ENCODE measurements at regions not wholly inside any gene's neighbourhood (a gene's known extent, or its start where the extent isn't known, plus 50 kb on each side); places are given as distances from the start of the nearest gene placed in this dataset.
A peak's percentile ranks its signal among the peaks of the same experiment; 100 is the strongest.

DNA sequence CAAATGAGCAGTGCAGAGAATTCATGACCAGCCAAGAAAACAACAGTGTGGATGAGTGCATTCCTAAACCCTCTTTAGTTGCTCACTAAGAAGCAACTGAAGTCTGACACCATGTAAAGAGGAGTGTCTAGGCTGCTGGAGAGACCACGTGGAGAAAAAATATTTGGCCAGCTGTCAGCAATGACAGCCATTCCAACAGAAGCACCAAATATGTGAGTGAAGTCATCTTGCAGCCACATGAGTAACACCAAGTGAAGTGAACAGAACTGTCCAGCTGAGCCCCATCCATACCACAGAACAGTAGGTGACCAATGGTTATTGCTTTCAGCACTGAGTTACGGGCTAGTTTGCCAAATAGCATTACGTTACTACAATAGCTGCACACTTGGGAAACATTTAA, 89.4 kb downstream of the TBXT start:
- no peaks in the 10 kb centered on the region for H3K36me3 ChIP-seq (ENCODE audit: control insufficient read depth, insufficient read depth, low read length)
- DNase-seq (ENCODE audit: extremely low read depth, insufficient read length) = no peak
- no peak for TF ChIP-seq CTCF (IDR thresholded peaks at IDR 0.05; ENCODE audit: insufficient read depth, low read length, poor library complexity, severe bottlenecking)
- peaks cover 1% of the 10 kb centered on the region for H3K27me3 ChIP-seq (replicated peaks; ENCODE audit: control insufficient read depth, insufficient read depth, low read length)
- H3K4me3 ChIP-seq (replicated peaks; ENCODE audit: low read depth, low read length) = no peak overlapping the region

DNA sequence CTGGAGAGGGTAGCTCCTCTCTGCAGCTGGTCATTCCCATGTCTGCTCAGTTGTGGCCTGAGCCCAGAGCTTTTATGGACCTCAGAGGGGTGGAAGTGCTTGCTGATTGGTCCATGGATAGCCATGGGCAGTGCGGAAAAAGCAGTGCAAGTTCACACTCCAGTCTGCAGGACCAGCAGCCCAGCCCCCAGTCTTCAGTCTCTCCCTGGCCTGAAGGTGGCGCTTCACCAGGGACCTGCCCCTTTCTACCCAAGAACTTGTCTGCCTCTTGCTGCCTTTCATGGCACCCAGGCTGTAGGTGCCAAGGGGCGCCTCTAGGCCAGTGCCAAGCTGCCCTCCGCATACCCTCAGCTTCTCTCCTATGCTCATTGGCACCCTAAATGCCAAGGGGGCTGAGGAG, 91.0 kb downstream of the TBXT start:
- H3K4me3 ChIP-seq (replicated peaks; ENCODE audit: low read depth, low read length) = no peak overlapping the region
- H3K27me3 ChIP-seq (replicated peaks; ENCODE audit: control insufficient read depth, insufficient read depth, low read length) = peaks cover 1% of the 10 kb centered on the region
- H3K36me3 ChIP-seq (ENCODE audit: control insufficient read depth, insufficient read depth, low read length) = no peaks in the 10 kb centered on the region
- no peak for DNase-seq (ENCODE audit: extremely low read depth, insufficient read length)
- TF ChIP-seq CTCF (IDR thresholded peaks at IDR 0.05; ENCODE audit: insufficient read depth, low read length, poor library complexity, severe bottlenecking) = peak; percentile 38

GRCh38 chr6:166075925-166076324, 91.7 kb downstream of the TBXT start:
- no peak for DNase-seq (ENCODE audit: extremely low read depth, insufficient read length)
- Histone ChIP-seq H3K4me3 (replicated peaks; ENCODE audit: low read depth, low read length) (no peak overlapping the region), H3K27me3 (replicated peaks; ENCODE audit: control insufficient read depth, insufficient read depth, low read length) (peaks cover 1% of the 10 kb centered on the region), H3K36me3 (ENCODE audit: control insufficient read depth, insufficient read depth, low read length) (no peaks in the 10 kb centered on the region)
- no peak for TF ChIP-seq CTCF (IDR thresholded peaks at IDR 0.05; ENCODE audit: insufficient read depth, low read length, poor library complexity, severe bottlenecking)

DNA sequence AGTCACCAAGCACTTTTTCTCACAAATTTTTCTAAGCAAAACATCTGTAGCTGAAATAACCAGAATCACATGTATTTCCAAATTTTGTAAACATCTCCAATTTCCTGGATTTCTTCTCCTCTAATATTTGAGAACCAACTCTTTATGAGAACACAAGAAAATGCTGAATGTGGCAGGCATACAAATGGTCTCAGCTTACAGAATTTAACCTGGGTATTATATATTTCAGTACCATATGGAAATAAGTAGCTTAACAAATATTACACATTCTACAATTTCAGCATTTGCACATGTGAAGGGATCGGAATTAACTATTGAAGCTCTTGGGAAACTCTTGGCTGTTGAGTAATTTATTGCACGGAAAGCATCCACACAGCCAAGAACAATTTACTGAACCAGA, 92.5 kb downstream of the TBXT start:
- no peak for TF ChIP-seq CTCF (IDR thresholded peaks at IDR 0.05; ENCODE audit: insufficient read depth, low read length, poor library complexity, severe bottlenecking)
- no peak for DNase-seq (ENCODE audit: extremely low read depth, insufficient read length)

DNA sequence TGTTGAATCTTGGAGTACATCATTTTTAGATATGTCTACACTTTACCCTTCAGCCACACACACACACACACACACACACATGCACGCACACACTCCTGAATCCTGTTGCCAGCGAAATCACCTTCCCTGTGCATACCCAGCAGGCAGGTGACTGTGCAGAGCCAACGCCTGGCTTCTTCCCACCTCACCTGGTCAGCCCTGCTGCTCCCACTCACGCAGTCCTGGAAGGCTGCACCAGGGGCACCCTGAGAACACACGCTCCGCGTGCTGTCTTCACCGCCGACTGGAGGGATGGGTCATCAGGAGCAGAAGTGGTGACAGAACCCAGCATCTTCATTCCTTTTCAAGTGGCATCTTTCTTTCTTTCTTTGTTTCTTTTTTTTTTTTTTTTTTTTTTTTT, 94.6 kb downstream of the TBXT start:
- Histone ChIP-seq H3K4me3 (replicated peaks; ENCODE audit: low read depth, low read length) (no peak overlapping the region), H3K27me3 (replicated peaks; ENCODE audit: control insufficient read depth, insufficient read depth, low read length) (no peaks in the 10 kb centered on the region; the same call in none of the 2 replicates), H3K36me3 (ENCODE audit: control insufficient read depth, insufficient read depth, low read length) (no peaks in the 10 kb centered on the region)
- no peak for DNase-seq (ENCODE audit: extremely low read depth, insufficient read length)
- no peak for TF ChIP-seq CTCF (IDR thresholded peaks at IDR 0.05; ENCODE audit: insufficient read depth, low read length, poor library complexity, severe bottlenecking)

More for the DNA sequence above, 92.5 kb downstream of the TBXT start:
- Histone ChIP-seq H3K4me3 (replicated peaks; ENCODE audit: low read depth, low read length) (no peak overlapping the region), H3K36me3 (ENCODE audit: control insufficient read depth, insufficient read depth, low read length) (no peaks in the 10 kb centered on the region), H3K27me3 (replicated peaks; ENCODE audit: control insufficient read depth, insufficient read depth, low read length) (peaks cover 1% of the 10 kb centered on the region)

DNA sequence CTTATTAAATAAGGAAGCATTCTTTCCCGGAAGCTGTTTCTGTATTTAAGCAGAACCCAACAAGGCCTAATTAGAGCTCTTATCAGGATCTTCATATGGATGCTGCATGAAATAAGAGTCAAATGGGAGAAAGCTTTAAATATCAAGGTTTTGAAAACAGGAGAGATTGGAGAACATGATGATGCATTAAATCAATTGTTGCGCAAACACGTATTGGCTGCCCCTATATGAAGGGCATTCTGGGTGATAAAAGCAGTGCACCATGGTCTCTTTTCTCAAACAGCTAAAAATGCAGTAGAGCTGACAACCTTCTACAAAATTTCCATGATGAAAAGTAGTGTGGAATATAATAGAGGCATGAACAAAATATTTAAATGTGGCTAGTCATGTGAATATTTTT, 98.9 kb downstream of the TBXT start:
- no peaks in the 10 kb centered on the region for H3K27me3 ChIP-seq (replicated peaks; ENCODE audit: control insufficient read depth, insufficient read depth, low read length)
- H3K36me3 ChIP-seq (ENCODE audit: control insufficient read depth, insufficient read depth, low read length) = no peaks in the 10 kb centered on the region

More for the DNA sequence above, 98.9 kb downstream of the TBXT start:
- no peak overlapping the region for H3K4me3 ChIP-seq (replicated peaks; ENCODE audit: low read depth, low read length)
- DNase-seq (ENCODE audit: extremely low read depth, insufficient read length) = no peak
- TF ChIP-seq CTCF (IDR thresholded peaks at IDR 0.05; ENCODE audit: insufficient read depth, low read length, poor library complexity, severe bottlenecking) = no peak
